ENCODE measurements at regions not wholly inside any gene's neighbourhood (a gene's known extent, or its start where the extent isn't known, plus 50 kb on each side); places are given as distances from the start of the nearest gene placed in this dataset.

GRCh38 chr16:86195863-86196630, 297.1 kb downstream of the IRF8 start:
- DNase-seq (ENCODE audit: low read depth, low spot score) = no peak

DNA sequence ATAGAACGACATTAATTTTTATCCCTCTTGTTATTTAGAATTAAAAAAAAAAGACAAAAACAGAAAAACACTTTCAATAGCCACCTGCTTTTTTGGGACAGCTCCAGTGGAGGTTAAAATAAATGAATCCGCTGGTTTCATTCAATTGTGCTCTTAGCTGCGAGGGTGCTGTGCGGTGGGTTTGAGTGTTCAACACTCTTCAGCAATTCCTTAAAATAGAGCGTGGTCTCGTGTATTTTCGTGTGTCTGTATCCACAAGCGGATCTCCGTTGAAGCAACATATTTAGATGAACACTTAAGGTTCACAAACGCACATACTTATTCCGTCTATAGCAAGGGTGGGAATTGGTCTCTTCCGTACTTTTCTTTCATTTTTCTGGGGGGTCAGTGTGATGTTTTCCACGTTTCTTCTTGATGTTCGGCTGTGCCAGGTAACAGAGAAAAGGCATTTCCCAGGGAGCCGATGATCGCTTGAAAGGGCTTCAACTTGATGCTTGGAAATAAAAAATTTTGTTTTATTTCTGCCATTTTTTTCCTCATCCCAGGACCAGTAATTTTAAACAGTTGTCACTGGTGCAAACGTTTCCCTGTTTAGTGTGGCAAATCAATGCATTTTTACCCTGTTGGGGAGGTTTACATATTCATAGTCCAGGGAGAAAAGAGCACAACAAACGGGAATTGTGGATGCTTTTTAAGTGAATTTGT, 297.9 kb downstream of the IRF8 start:
- no peak for DNase-seq (ENCODE audit: low read depth, low spot score)

- DNase-seq (ENCODE audit: low read depth, low spot score) = no peak
Observed at GRCh38 chr16:86198206-86199118, 299.5 kb downstream of the IRF8 start.

DNA sequence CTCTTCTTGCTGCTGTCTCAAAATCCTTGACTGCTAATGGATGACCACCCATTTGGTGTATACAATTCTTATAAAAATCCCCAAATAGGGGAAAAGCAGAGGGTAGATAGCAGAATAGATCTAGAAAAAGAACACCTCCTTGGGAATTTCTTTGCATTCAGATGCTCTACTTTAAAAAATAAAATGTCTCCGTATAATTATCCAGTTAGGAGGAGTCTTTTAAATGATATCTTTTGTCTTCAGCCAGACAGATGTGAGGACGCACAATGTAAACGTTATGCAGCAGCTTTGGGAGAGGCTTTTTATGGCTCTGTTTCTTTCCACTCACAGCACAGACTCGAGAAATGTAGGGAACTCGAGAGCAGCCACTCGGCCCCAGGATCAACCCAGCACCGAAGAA, 300.2 kb downstream of the IRF8 start:
- no peak for DNase-seq (ENCODE audit: low read depth, low spot score)

DNA sequence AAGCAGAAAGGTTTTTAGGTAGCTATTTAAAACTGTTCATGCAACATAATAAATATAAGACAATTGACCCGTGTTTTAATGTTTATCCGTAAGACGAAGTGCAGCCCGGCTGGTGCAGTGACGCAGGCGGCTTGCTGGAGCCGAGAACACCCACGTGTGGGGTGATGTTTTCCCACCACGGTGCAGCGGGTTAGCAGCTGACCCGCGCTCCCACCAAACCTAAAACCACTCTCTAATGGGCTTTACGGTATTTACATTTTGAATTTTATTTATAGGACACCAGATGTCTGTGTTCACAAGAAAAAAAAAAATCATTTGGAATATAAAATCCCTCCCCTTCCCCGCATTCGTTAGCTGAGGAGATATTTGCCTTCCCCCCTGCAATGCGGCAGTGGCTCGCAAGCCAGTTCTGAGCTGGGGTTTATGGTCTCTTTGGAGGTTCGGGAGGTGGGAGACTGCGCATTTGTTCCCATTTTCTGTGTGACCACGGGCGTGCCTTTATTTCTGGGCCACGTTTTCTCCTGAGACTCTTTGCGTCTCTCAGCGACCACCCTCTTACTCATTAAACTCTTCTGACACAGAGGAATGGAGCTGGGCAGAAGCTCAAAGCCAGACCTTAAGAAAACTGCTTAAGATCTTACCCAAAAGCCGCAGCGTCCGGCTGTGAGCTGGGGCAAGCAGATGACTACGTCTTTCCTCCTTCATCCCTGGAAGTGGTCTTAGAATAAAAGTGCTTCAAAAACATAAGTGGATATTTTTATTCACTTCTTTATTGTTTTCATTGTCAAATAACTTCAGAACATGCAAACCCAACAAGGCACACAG, 301.1 kb downstream of the IRF8 start:
- no peak for DNase-seq (ENCODE audit: low read depth, low spot score)

DNA sequence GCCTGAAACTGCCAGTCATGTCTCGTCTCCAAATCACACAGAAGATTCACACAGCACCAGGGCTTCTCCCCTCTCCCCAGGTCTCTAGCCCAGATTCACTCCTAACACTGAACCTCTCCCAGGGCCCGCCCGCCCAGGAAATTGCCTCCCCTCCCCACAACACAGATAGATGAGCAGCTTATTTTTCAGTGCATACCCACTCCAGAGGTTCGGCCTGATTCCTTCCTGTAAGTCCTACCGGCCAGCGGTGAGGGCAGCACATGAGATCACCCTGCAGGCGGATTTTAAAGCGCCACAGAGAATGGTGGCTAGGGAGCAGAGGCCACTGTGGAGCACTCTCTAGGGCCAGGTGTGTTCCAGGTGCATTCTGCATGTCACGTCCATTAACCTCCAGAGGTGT, 301.8 kb downstream of the IRF8 start:
- no peak for DNase-seq (ENCODE audit: low read depth, low spot score)

DNA sequence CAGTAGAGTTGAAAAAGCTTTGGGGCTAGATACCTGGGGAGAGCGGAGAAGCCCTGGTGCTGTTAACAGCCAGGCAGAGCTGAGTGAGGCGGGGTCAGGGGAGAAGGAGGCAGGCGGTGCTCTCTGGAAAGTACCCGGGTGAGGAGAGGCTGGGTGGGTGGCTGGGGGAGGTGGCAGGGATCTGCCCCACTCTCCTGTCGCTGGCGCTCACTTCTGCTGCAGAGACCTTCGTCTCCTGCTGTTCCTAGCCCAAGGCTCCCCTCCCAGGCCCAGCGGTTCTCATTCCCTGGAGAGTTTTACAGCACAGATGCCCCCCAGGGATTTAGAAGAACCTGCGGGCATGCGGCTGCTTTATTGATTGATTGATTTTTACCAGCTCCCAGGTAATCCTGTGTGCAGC, 302.8 kb downstream of the IRF8 start:
- DNase-seq (ENCODE audit: low read depth, low spot score) = no peak

GRCh38 chr16:86202267-86202666, 303.3 kb downstream of the IRF8 start:
- no peak for DNase-seq (ENCODE audit: low read depth, low spot score)

DNA sequence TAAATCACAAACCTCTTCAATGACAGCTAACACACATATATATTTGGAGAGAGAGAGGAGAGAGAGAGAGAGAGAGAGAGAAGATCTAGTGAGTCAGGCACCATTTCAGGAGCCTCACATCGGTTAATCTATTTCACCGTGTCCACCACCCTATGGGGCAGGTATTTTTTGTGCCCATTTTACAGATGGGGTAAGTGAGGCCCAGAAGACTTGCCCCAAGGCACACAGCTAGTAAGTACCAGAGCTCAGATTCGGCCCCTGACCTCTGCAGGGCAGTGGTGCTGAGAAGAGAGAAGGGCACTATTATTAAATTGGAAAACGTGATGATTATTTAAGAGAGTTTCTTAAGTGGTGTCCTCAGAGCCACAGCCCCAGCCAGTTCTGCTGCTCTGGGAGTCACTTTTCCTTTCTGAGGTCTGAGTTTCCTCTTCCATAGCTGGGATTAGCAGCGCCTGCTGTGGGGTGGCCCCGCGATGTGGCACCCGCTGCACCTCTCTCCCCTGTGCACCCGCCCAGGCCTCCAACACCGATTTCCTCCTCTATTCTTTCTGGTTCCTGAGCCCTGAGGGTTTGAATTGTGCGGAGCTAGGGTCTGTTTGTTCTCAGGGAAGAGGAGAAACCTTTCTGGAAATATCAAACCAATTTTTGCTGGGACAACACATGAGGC, 303.9 kb downstream of the IRF8 start:
- no peak for DNase-seq (ENCODE audit: low read depth, low spot score)

DNA sequence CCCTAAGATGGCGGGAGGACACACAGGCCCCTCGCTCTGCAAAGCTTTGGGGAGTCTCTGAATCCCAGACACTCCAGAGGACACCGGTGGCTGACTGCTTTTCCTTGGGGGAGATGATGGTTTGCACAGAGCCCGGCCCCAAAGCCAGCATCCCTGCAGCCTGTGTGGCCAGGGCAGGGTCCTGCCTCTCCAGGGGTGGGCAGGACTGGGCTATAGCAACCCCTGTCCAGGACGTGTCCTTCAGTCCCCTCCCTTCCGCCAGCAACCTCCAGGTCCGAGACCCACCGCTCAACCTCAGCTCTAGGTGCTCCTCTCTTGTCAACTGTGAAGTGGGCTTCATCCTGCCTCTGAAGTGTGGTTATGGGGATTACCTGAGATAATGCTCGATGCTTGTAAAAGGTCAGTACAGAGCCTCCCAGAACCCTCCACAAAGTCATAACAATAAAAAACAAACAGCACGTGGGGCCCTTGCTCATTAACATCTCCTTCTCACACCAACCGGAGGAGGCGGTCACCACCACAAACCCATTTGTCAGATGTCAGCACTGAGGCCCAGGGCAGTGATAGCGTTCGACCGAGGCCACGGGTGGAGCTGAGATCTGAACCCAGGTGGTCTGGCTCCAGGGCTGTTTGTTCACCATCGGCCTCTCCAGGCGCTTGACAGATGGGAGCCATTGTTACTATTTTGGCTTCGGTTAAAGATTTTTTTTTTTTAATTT, 304.8 kb downstream of the IRF8 start:
- no peak for DNase-seq (ENCODE audit: low read depth, low spot score)

- no peak for DNase-seq (ENCODE audit: low read depth, low spot score)
Observed at GRCh38 chr16:86205521-86206245, 304.6 kb upstream of the FOXF1 start.

DNA sequence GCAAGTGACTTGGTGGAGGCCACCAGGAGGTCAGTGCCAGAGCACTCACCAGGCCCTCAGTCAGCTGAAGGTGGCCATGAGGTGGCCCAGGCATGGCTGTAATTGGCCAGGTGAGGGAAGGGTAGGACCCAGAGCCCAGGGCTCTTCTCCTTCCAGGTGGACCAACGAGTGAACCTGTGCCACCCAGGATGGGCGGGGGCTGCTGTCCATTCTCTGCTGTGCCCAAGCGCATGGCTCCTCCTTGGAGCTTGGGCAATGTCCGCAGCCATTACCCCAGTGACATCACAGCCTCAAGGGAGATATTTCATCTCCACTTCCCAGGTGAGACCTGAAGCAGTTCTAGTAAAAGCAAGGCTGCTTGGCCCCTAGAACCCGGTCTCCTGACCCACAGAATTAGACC, 303.0 kb upstream of the FOXF1 start:
- no peak for DNase-seq (ENCODE audit: low read depth, low spot score)

- no peak for DNase-seq (ENCODE audit: low read depth, low spot score)
Observed at GRCh38 chr16:86209202-86209601, 301.1 kb upstream of the FOXF1 start.

GRCh38 chr16:86210403-86211193, 299.7 kb upstream of the FOXF1 start:
- DNase-seq (ENCODE audit: low read depth, low spot score) = no peak

DNA sequence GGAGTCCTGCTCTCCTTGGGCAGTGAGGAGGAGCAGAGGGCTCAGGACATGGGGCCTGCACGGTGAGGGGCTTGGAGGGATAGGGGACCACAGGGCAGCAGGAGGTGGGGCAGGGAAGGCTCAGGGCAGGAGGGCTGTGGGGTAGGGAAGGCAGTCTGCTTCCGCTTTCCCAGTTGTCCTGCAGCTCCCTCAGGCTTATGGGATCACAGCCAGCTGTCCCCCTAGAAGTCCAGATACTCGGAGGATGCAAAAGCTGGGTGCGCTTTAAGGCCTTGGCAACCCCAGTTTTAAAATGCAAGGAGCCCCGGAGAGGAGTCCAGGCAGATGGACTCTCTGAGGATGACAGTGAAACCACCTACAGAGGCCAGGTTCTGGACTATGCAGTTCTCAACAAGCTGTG, 299.1 kb upstream of the FOXF1 start:
- DNase-seq (ENCODE audit: low read depth, low spot score) = no peak

DNA sequence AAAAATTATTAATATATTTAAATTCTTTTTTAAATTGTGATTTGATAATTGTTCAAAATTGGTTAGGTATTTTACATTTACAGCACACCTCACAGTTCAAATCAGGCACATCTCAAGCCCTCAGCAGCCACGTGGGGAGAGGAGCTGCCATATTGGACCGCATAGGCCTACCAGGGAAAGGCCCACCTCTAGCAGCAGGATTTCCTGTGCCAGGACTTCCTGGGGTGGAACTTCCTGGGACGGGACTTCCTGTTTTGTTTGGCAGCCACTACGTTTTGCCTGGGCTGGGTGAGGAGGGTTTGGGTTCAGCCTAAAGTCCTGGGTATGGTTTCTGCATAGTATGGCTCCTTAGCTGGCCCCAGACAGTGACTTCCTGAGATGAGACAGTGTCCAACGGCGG, 298.5 kb upstream of the FOXF1 start:
- DNase-seq (ENCODE audit: low read depth, low spot score) = no peak

GRCh38 chr16:86212706-86213436, 297.5 kb upstream of the FOXF1 start:
- DNase-seq (ENCODE audit: low read depth, low spot score) = no peak

Measured in astrocyte of the hippocampus (primary cell).